Mesendoderm (in vitro differentiated cells): ENCODE measurements at regions not wholly inside any gene's neighbourhood (a gene's known extent, or its start where the extent isn't known, plus 50 kb on each side); places are given as distances from the start of the nearest gene placed in this dataset.
A peak's percentile ranks its signal among the peaks of the same experiment; 100 is the strongest.

Experiments used
- DNase-seq: peaks from one replicate; pipeline ENCODE4 v3.0.0; 2013
- H2AK5ac ChIP-seq: 2 replicates; pipeline ENCODE4 v1.6.1; 2013; ENCODE audit warnings: low read length, inconsistent platforms
- H2BK120ac ChIP-seq: 2 replicates; pipeline ENCODE4 v1.6.1; 2013; ENCODE audit warnings: low read depth, mild to moderate bottlenecking, low read length, moderate library complexity, mixed read lengths
- H2BK15ac ChIP-seq: replicated peaks from 2 replicates; pipeline ENCODE4 v1.6.1; 2013; ENCODE audit warnings: low read depth, mild to moderate bottlenecking, moderate library complexity
- H2BK5ac ChIP-seq: 2 replicates; pipeline ENCODE4 v1.6.1; 2013; ENCODE audit warnings: low read length, inconsistent platforms
- H3K18ac ChIP-seq: 2 replicates; pipeline ENCODE4 v1.6.1; 2013; ENCODE audit warnings: mild to moderate bottlenecking, low read length, mixed read lengths
- H3K23ac ChIP-seq: one replicate; pipeline ENCODE4 v1.6.1; 2013; ENCODE audit warnings: low read length
- H3K27ac ChIP-seq: 2 replicates; pipeline ENCODE4 v1.5.1; 2013; ENCODE audit warnings: low read depth, mild to moderate bottlenecking, inconsistent platforms, low read length, moderate library complexity
- H3K27me3 ChIP-seq: 2 replicates; pipeline ENCODE4 v1.6.1; 2013; ENCODE audit warnings: low read length, control low read depth, mild to moderate bottlenecking, inconsistent platforms; ENCODE audit not compliant: insufficient read depth, poor library complexity
- H3K36me3 ChIP-seq: 2 replicates; pipeline ENCODE4 v1.6.1; 2013; ENCODE audit warnings: low read length, inconsistent platforms; ENCODE audit not compliant: control insufficient read depth, insufficient read depth
- H3K4ac ChIP-seq: one replicate; pipeline ENCODE4 v1.6.1; 2013; ENCODE audit warnings: low read depth, mild to moderate bottlenecking, low read length, moderate library complexity
- H3K4me1 ChIP-seq: 2 replicates; pipeline ENCODE4 v1.6.1; 2013; ENCODE audit warnings: low read depth, low read length, inconsistent platforms; ENCODE audit not compliant: control insufficient read depth
- H3K4me2 ChIP-seq: 2 replicates; pipeline ENCODE4 v1.6.1; 2013; ENCODE audit warnings: low read length
- H3K4me3 ChIP-seq: 2 replicates; pipeline ENCODE4 v1.5.1; 2013; ENCODE audit warnings: mild to moderate bottlenecking, low read length
- H3K56ac ChIP-seq: one replicate; pipeline ENCODE4 v1.6.1; 2013; ENCODE audit warnings: low read length
- H3K79me1 ChIP-seq: 2 replicates; pipeline ENCODE4 v1.6.1; 2013; ENCODE audit warnings: low read length, inconsistent platforms
- H3K79me2 ChIP-seq: 2 replicates; pipeline ENCODE4 v1.6.1; 2013; ENCODE audit warnings: mild to moderate bottlenecking, low read length; ENCODE audit not compliant: control insufficient read depth, insufficient read depth
- H3K9ac ChIP-seq: 2 replicates; pipeline ENCODE4 v1.6.1; 2013; ENCODE audit warnings: low read length, inconsistent platforms
- H4K5ac ChIP-seq: one replicate; pipeline ENCODE4 v1.6.1; 2013; ENCODE audit warnings: low read length
- H4K8ac ChIP-seq: one replicate; pipeline ENCODE4 v1.6.1; 2013; ENCODE audit warnings: low read depth, mild to moderate bottlenecking, control low read depth, low read length, moderate library complexity
- WGBS: extraction: QIAGEN DNeasy Blood & Tissue Kit; methylation state at CpG from one replicate; pipeline ENCODE4 v1.1.7; 2013; ENCODE audit warnings: low lambda C conversion rate, missing lambda C conversion rate; ENCODE audit not compliant: insufficient coverage; ENCODE audit errors: extremely low coverage; 5-methylcytosine and 5-hydroxymethylcytosine counted together

DNA sequence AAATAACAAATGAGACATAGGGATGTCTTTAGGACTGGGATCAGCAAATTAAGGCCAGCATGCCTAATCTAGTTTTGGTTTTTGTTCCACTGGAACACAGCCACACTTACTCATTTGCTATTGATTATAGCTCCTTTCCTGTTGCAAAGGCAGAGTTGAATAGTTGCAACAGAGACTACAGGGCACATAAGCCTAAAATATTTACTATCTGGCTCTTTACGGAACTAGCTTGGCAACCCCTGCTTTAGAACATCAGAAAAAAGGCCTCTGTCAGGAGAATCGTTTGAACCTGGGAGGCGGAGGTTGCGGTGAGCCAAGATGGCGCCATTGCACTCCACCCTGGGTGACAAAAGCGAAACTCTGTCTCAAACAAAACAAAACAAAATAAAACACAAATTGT lies 384.8 kb downstream of the ELAVL2 start:
- H3K27ac ChIP-seq = no peak overlapping the region
- no peak overlapping the region for H2BK120ac ChIP-seq
- H3K18ac ChIP-seq = no peak overlapping the region
- H3K27me3 ChIP-seq = no peaks in the 10 kb centered on the region
- no peak overlapping the region for H2BK5ac ChIP-seq
- H3K9ac ChIP-seq = no peak overlapping the region
- no peak overlapping the region for H3K56ac ChIP-seq
- H4K5ac ChIP-seq = no peak overlapping the region
- H3K4ac ChIP-seq = no peak overlapping the region
- no peak overlapping the region for H3K4me3 ChIP-seq
- no peaks in the 10 kb centered on the region for H3K36me3 ChIP-seq
- no peaks in the 10 kb centered on the region for H3K4me1 ChIP-seq
- H3K23ac ChIP-seq = no peak overlapping the region
- H2AK5ac ChIP-seq = no peak overlapping the region
- H4K8ac ChIP-seq = no peak overlapping the region
- no peak overlapping the region for H2BK15ac ChIP-seq
- no peak overlapping the region for H3K4me2 ChIP-seq
- no peaks in the 10 kb centered on the region for H3K79me1 ChIP-seq
- no peaks in the 10 kb centered on the region for H3K79me2 ChIP-seq
- no CpG with 5 or more reads among the region's 6 CpGs for WGBS
- DNase-seq = no peak

DNA sequence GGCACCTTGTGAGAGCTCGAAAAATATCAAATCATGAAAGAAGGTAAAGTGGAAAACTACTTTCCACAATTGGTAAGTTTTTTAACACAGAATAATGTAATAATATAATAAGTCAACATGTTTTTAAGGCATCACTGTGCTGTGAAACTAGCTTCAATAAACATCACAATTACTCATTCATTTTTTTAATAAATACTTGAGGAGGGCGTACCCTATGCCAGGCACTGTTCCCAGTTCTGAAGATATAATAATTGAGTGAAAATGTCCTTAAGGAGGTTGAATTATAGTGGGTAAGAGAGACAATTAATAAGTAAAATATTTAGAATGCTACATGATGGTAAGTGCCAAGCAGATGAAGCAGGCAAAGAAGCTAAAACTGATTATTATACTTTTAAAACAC lies 381.4 kb downstream of the ELAVL2 start:
- Histone ChIP-seq H3K27me3 (no peaks in the 10 kb centered on the region), H3K36me3 (no peaks in the 10 kb centered on the region), H3K4me3 (no peak overlapping the region), H3K23ac (no peak overlapping the region), H3K18ac (no peak overlapping the region), H4K5ac (no peak overlapping the region), H3K27ac (no peak overlapping the region), H2BK120ac (no peak overlapping the region), H3K4me1 (no peaks in the 10 kb centered on the region), H2BK5ac (no peak overlapping the region), H2AK5ac (no peak overlapping the region), H2BK15ac (no peak overlapping the region), H3K79me1 (no peaks in the 10 kb centered on the region), H3K56ac (no peak overlapping the region), H3K4ac (no peak overlapping the region), H3K79me2 (no peaks in the 10 kb centered on the region), H3K4me2 (no peak overlapping the region), H4K8ac (no peak overlapping the region), H3K9ac (no peak overlapping the region)
- no peak for DNase-seq
- WGBS = no CpG with 5 or more reads among the region's 2 CpGs

DNA sequence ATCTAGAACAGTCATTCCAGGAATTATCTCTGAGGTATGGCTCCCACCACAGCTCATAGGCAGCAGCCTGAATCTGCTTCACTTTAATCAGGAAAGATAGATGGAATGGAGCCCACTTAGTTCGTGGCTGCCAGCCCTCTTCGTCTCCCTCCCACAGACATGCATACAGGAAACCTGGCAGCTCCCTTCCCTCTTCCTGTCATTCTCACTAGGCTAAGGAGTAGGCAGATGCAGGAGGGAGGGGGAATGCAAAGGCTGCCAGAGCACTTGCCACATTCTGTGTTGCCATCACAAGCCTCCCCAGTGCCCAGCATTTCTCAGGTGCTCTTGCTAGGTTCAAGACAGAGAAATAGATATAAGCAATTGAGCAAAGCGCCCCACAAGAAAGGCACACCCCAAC lies 378.9 kb downstream of the ELAVL2 start:
- DNase-seq = peak; percentile 50
- H3K27me3 ChIP-seq = no peaks in the 10 kb centered on the region
- WGBS = no CpG with 5 or more reads among the region's 3 CpGs

DNA sequence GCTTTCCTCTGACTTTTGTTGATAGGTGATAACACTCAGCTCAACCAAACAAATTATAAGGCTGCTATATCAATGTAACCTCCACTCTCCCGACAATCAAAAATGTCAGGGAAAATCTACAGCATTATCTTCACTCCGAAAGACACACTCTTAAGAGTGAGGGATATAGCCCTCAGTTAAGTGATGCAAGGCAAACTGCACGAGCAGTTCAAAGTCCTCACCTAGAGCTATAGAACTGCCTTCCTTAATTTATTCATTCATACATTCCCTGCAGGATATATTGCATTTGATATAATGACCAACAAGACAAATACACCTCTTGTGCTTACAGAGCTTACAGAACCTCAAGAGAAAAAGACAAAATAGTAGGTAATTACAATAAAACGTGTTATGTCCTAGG lies 378.1 kb downstream of the ELAVL2 start:
- Histone ChIP-seq H3K4ac (no peak overlapping the region), H3K9ac (no peak overlapping the region)
- WGBS = no CpG with 5 or more reads among the region's 4 CpGs

More for the DNA sequence above, 378.9 kb downstream of the ELAVL2 start:
- no peak overlapping the region for H4K5ac ChIP-seq
- H3K18ac ChIP-seq = no peak overlapping the region
- H3K9ac ChIP-seq = no peak overlapping the region
- H3K27ac ChIP-seq = no peak overlapping the region
- no peak overlapping the region for H3K4me3 ChIP-seq
- no peak overlapping the region for H2BK5ac ChIP-seq
- H3K79me2 ChIP-seq = no peaks in the 10 kb centered on the region
- no peaks in the 10 kb centered on the region for H3K4me1 ChIP-seq
- H3K36me3 ChIP-seq = no peaks in the 10 kb centered on the region
- no peak overlapping the region for H2BK120ac ChIP-seq
- H4K8ac ChIP-seq = no peak overlapping the region
- H2BK15ac ChIP-seq = no peak overlapping the region
- no peak overlapping the region for H2AK5ac ChIP-seq
- H3K79me1 ChIP-seq = no peaks in the 10 kb centered on the region
- no peak overlapping the region for H3K4ac ChIP-seq
- H3K23ac ChIP-seq = no peak overlapping the region
- H3K4me2 ChIP-seq = no peak overlapping the region
- no peak overlapping the region for H3K56ac ChIP-seq

DNA sequence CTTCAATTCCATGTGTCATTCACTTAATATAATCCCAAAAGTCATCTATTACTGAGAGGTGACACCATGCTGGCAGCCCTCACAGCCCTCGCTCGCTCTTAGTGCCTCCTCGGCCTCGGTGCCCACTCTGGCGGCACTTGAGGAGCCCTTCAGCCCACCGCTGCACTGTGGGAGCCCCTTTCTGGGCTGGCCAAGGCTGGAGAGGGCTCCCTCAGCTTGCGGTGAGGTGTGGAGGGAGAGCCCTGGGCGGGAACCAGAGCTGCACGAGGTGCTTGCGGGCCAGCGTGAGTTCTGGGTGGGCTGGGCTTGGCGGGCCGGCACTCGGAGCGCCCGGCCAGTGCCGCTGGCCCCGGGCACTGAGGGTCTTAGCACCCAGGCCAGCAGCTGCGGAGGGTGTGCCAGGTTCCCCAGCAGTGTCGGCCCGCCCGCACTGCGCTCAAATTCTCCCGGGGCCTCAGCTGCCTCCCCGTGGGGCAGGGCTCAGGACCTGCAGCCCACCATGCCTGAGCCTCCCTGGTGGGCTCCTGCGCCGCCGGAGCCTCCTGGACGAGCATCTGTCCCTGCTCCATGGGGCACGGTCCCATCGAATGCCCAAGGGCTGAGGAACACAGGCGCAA lies 374.1 kb downstream of the ELAVL2 start:
- Histone ChIP-seq H3K9ac (no peak overlapping the region), H3K56ac (no peak overlapping the region), H3K4me2 (no peak overlapping the region), H3K4ac (no peak overlapping the region), H3K27me3 (no peaks in the 10 kb centered on the region), H2BK120ac (no peak overlapping the region), H4K8ac (no peak overlapping the region), H4K5ac (no peak overlapping the region), H3K23ac (no peak overlapping the region), H2BK15ac (no peak overlapping the region), H2BK5ac (no peak overlapping the region), H2AK5ac (no peak overlapping the region), H3K79me1 (no peaks in the 10 kb centered on the region), H3K4me1 (no peaks in the 10 kb centered on the region), H3K27ac (no peak overlapping the region), H3K18ac (no peak overlapping the region), H3K4me3 (no peak overlapping the region), H3K79me2 (no peaks in the 10 kb centered on the region), H3K36me3 (no peaks in the 10 kb centered on the region)
- DNase-seq = no peak
- WGBS = no CpG with 5 or more reads among the region's 32 CpGs

More for the DNA sequence above, 378.1 kb downstream of the ELAVL2 start:
- Histone ChIP-seq H3K27ac (no peak overlapping the region), H2BK15ac (no peak overlapping the region), H3K4me3 (no peak overlapping the region), H3K79me1 (no peaks in the 10 kb centered on the region), H4K5ac (no peak overlapping the region), H3K23ac (no peak overlapping the region), H2BK120ac (no peak overlapping the region), H3K27me3 (no peaks in the 10 kb centered on the region), H3K36me3 (no peaks in the 10 kb centered on the region), H3K4me2 (no peak overlapping the region), H3K56ac (no peak overlapping the region), H3K18ac (no peak overlapping the region), H4K8ac (no peak overlapping the region), H2BK5ac (no peak overlapping the region), H2AK5ac (no peak overlapping the region), H3K79me2 (no peaks in the 10 kb centered on the region), H3K4me1 (no peaks in the 10 kb centered on the region)
- no peak for DNase-seq

DNA sequence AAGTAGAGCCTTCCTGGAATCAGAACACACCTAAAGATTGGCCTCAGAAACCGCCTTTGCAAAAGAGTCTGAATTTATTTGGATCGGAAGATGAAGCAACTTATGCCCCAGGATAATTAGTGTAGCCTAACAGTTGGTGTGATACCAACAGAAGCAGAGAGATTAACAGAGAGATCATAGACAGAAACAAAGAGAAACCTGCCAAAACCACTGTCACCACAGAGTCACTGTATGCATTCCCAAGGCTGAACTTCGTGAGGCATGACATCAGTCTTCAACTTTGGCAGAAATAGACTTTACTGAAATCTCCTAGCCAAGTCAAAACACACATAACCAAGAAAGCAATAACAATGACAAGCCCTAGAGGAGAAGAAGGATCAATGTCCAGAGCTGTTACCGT lies 361.8 kb downstream of the ELAVL2 start:
- WGBS = no CpG with 5 or more reads among the region's 4 CpGs
- DNase-seq = no peak

More for the DNA sequence above, 361.8 kb downstream of the ELAVL2 start:
- no peak overlapping the region for H3K4me3 ChIP-seq
- no peak overlapping the region for H4K8ac ChIP-seq
- no peak overlapping the region for H4K5ac ChIP-seq
- no peaks in the 10 kb centered on the region for H3K79me2 ChIP-seq
- no peaks in the 10 kb centered on the region for H3K27me3 ChIP-seq
- H3K18ac ChIP-seq = no peak overlapping the region
- no peak overlapping the region for H2BK15ac ChIP-seq
- H3K79me1 ChIP-seq = no peaks in the 10 kb centered on the region
- H3K9ac ChIP-seq = no peak overlapping the region
- no peaks in the 10 kb centered on the region for H3K36me3 ChIP-seq
- no peak overlapping the region for H3K23ac ChIP-seq
- H2BK5ac ChIP-seq = no peak overlapping the region
- H2BK120ac ChIP-seq = no peak overlapping the region
- H3K4ac ChIP-seq = no peak overlapping the region
- H2AK5ac ChIP-seq = no peak overlapping the region
- no peaks in the 10 kb centered on the region for H3K4me1 ChIP-seq
- H3K4me2 ChIP-seq = no peak overlapping the region
- no peak overlapping the region for H3K27ac ChIP-seq
- H3K56ac ChIP-seq = no peak overlapping the region
